GM18868 (cell line): ENCODE measurements at regions not wholly inside any gene's neighbourhood (a gene's known extent, or its start where the extent isn't known, plus 50 kb on each side); places are given as distances from the start of the nearest gene placed in this dataset.
"Not testable (repeated sequence)": the region's sequence is repeated elsewhere in the genome, so short reads cannot be mapped to it uniquely, and the experiment has no call there.

Experiments
- ATAC-seq: cut with Tn5 transposase; IDR thresholded peaks from one replicate; pipeline ENCODE4 v1.9.1; 2021; ENCODE audit warnings: mild to moderate bottlenecking, moderate library complexity; ENCODE audit not compliant: unreplicated experiment

GRCh38 chr4:54861201-54861600, 203.4 kb downstream of the KIT start:
- no peak for ATAC-seq

GRCh38 chr4:54855191-54855854, 197.6 kb downstream of the KIT start:
- ATAC-seq: no peak

DNA sequence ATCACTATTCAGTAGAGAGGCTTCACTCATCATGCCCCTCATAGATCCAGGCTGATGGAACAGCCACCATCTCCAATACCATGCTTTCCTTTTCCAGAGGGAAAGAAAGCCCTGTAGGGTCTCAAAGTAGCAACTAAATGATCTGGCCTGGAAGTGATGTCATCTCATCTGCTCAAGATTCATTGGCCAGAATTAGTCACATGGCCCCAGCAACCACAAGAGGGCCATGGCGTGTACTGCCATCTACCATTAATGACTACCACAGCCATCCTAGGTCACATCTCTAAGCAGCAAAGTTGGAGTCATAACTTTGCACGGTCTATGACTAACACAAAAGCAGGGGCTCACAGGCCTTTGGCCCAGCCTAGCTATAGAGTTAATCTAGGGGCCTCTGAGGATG, 194.8 kb downstream of the KIT start:
- ATAC-seq: no peak

DNA sequence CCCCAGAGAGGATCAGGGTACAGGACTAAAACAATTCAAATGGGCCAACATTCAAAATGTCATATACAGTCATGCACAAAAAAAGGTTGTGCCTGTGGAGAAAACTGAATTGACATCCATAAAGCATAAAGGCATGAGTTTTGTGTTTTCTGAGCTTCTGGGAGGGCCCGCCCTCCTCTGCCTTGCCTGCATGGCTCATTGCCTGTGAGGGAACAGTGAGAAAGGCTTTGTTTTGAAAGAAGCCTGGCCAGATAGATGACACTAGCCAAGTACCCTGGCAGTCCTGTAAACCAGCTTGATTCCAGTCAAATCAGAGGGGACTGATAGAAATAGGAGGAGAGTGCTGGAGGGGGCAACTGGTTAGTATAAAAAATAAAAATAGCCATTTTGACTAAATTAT, 194.3 kb downstream of the KIT start:
- ATAC-seq: no peak

DNA sequence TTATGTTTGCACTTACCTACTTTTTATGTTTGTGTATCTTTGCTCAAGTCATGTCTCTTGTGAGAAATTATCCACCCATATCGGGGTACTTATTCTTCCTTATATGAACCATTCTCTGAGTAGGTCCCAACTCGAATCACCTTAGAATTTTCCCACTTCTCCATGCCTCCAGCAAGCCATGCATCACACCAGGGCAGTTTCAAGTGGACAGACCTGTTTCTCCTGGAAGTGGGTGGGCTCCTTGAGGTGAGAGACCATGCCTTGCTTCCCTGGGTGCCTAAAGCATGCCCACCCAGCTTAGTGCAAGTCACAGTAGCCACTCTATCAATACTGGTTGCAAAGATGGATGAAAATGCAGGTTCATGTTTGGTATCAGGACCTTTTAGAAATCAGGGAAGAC, 187.2 kb downstream of the KIT start:
- no peak for ATAC-seq

GRCh38 chr4:54843946-54844345, 186.2 kb downstream of the KIT start:
- no peak for ATAC-seq

- no peak for ATAC-seq
Measured at GRCh38 chr4:54843106-54843505, 185.3 kb downstream of the KIT start.

- ATAC-seq: no peak
Measured at GRCh38 chr4:54842656-54843055, 184.9 kb downstream of the KIT start.

- no peak for ATAC-seq
Measured at GRCh38 chr4:54842226-54842625, 184.5 kb downstream of the KIT start.

DNA sequence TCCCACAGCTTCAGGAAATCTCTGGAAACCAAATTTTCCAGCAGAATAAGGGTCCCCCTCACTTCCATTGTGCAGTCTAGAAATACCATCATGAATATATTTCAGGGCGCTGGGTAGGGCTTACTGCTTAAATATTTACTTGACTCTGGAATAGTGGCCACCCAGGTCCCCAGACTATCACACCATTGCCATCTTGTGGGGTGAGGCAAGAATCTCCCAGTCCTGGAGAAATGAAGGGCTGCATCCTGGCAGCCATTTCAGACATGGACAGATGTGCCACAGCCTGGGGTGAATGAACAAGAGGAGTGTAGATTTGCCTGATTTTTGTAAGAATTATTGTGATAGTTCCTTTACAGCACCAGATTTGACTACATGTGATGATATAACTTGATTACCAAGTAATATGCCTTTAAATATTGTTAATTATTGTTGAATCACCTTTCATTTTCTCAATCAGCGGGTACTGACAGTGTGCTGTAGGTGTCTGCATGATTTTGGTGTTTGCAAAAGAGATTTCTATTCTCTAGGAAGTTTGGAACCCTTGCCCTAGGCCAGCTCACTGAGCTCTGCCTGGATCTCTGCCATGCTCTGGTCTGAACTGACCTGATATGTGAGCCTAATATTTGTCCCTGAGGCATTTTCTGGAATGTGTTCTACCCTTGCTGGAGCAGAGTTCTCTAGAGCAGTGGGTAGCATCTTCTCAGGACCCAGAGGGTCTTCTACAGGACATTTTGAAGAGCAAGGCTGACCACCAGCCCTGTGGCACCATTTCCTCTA, 183.4 kb downstream of the KIT start:
- peak; percentile 51 for ATAC-seq

GRCh38 chr4:54840430-54840829, 182.7 kb downstream of the KIT start:
- no peak for ATAC-seq

GRCh38 chr4:54838301-54838700, 180.5 kb downstream of the KIT start:
- no peak for ATAC-seq

GRCh38 chr4:54837576-54838140, 179.9 kb downstream of the KIT start:
- no peak for ATAC-seq

- ATAC-seq: not testable (repeated sequence)
Measured at GRCh38 chr4:54828361-54828760, 170.6 kb downstream of the KIT start.

DNA sequence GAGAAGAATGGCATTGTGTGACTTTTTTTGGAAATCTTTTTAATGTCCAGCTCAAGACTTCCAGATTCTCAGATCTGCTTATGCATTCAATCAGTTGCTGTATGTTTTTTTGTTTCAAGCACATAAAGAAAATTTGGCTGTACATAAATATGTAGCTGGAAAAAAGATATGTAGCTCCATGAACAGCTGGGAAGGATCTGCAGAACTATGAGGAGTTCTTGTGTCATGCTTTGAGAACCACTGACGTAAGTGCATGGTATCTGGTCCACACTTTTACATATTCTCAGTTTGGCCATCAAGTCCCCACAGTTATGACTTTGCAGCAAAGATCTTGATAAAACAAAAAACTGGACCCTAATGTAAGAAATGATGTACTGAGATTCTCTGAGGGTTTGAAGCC, 165.9 kb downstream of the KIT start:
- ATAC-seq: no peak

DNA sequence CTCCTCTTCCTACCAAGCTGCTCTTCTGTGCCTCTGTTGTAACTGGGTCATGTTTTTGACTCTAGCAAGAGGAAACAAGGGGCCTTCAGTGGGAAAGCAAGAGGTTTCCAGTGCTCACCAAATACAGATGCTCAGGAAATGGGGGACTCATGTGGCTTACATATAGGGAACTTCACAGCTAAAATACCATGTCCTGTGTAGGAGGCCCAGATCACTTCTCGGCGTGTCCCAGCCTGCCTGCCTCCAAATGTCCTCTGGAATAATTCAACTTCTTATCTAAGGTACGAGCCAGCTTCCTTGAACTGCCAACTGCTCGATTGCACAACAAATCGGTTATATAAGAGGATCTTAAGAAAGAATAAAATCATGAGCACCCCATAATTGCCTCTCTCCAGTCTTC, 161.3 kb downstream of the KIT start:
- no peak for ATAC-seq

- ATAC-seq: no peak
Measured at GRCh38 chr4:54818481-54818880, 160.7 kb downstream of the KIT start.

DNA sequence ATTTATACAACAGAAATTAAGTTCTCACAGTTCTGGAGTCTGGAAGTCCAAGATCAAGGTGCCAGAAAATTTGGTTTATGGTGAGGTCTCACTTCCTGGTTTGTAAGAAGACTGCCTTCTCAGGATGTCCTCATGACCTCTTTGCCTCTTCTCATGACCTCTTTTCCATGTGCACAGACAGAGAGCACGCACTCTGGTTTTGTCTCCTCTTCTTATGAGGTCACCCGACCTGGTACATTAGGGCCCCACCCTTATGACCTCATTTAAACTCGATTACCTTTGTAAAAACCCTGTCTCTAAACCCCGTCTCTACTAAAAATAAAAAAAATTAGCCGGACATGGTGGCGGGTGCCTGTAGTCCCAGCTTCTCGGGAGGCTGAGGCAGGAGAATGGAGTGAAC, 155.9 kb downstream of the KIT start:
- no peak for ATAC-seq

DNA sequence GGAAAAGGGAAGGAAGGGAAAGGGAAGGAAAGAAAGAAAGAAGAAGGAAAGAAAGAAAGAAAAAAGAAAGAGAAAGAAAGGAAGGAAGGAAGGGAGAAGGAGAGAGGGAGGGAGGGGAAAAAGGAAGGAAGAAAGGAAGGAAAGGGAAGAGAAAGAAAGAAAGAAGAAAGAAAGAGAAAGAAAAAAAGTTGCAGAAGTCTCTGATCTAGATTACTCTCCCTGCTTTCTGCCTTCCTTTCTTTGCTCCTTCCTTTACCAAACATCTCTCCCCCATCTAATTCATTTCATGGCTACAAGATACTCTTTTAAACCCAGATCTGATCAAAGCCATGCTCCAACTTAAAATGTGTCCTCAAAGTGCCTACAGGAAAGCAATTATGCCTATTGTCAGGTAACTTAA, 148.6 kb downstream of the KIT start:
- no peak for ATAC-seq

- ATAC-seq: no peak
Measured at GRCh38 chr4:54802336-54802735, 144.6 kb downstream of the KIT start.

- no peak for ATAC-seq
Measured at GRCh38 chr4:54800831-54801530, 143.2 kb downstream of the KIT start.

DNA sequence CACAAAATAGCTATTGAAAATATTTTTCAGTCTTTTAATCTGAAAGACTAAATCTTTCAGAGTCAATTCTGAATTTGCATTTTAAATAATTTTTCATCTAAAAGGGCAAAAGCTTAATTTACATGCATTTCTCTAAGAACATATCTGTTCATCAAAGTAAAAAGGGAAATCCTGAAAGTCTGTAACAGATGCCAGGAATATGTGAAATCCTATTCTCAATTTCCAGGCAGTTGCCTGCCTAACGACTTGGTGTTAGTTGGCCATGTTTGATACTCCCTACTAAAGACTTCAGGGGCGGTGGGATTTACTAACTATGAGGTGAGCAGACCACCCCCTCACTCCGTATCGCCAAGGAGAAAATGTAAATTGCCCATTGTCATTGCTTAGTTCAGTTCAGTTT, 136.8 kb downstream of the KIT start:
- no peak for ATAC-seq
